Prostate gland (tissue), 2 donors: ENCODE measurements at regions not wholly inside any gene's neighbourhood (a gene's known extent, or its start where the extent isn't known, plus 50 kb on each side); places are given as distances from the start of the nearest gene placed in this dataset.

ENCODE experiments used
- POLR2A ChIP-seq: fragments of 450-650 bp; IDR thresholded peaks from one replicate; pipeline ENCODE4 v1.6.1; 2016; ENCODE audit warnings: antibody characterized with exemption, mild to moderate bottlenecking
- POLR2AphosphoS5 ChIP-seq: sonication (generic); formaldehyde crosslinking; IDR thresholded peaks from one replicate; pipeline ENCODE4 v1.6.1; 2017; ENCODE audit warnings: antibody characterized with exemption
- TF ChIP-seq, protein P1 (sequence below), 4 experiments: fragments of 200-600 bp in 2 of 4; fragments of 450-650 bp in 2 of 4; sonication (generic) in 2 of 4; IDR thresholded peaks; 1 replicate in 3 of 4; 2 replicates in 1 of 4; pipeline ENCODE4 v1.5.1; 2016 to 2019; ENCODE audit warnings: antibody characterized with exemption in 4 of 4, mild to moderate bottlenecking in 2 of 4, moderate library complexity in 2 of 4

DNA sequence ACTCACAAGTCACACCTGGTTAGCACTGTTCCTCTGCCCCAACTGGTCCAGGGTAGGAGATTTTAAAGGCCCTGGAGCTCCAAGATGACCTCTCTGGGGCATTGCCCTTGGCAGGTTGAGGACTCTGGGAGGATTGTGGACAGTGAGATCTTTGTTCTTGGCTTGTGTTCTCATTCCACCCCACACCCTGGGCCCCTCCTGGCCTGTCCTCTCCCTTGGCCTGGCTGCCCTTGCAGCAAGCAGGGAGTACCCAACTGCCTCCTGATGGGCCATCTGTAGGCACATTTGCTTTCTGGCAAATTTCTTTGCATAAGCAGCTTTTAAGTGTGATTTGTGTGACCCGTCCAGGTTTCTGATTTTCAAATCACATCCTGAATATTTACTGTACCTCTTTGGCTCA, 239.6 kb downstream of the UTP18 start:
- TF ChIP-seq, protein P1, sequence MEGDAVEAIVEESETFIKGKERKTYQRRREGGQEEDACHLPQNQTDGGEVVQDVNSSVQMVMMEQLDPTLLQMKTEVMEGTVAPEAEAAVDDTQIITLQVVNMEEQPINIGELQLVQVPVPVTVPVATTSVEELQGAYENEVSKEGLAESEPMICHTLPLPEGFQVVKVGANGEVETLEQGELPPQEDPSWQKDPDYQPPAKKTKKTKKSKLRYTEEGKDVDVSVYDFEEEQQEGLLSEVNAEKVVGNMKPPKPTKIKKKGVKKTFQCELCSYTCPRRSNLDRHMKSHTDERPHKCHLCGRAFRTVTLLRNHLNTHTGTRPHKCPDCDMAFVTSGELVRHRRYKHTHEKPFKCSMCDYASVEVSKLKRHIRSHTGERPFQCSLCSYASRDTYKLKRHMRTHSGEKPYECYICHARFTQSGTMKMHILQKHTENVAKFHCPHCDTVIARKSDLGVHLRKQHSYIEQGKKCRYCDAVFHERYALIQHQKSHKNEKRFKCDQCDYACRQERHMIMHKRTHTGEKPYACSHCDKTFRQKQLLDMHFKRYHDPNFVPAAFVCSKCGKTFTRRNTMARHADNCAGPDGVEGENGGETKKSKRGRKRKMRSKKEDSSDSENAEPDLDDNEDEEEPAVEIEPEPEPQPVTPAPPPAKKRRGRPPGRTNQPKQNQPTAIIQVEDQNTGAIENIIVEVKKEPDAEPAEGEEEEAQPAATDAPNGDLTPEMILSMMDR (IDR thresholded peaks at IDR 0.05) = no peak
- TF ChIP-seq POLR2A = no peak
- TF ChIP-seq POLR2AphosphoS5 = no peak
